Ovary (tissue), 7 donors: ENCODE measurements at regions not wholly inside any gene's neighbourhood (a gene's known extent, or its start where the extent isn't known, plus 50 kb on each side); places are given as distances from the start of the nearest gene placed in this dataset.

Experiments used
- DNase-seq, 5 donors: peaks; one replicate each; pipeline ENCODE4 v3.0.0-alpha.2; 2019 to 2020
- H3K27ac ChIP-seq, 2 donors: fragments of 200-600 bp; one replicate each; pipeline versions ENCODE4 v1.5.1 to v1.8.0; 2019 to 2022
- H3K27me3 ChIP-seq: fragments of 200-600 bp; one replicate; pipeline ENCODE4 v1.8.0; 2022
- H3K36me3 ChIP-seq: fragments of 200-600 bp; sonication (generic); one replicate; pipeline ENCODE4 v1.5.1; 2019
- H3K4me1 ChIP-seq: one replicate; pipeline ENCODE4 v1.8.1; 2013; ENCODE audit warnings: mild to moderate bottlenecking, moderate library complexity; ENCODE audit not compliant: insufficient read depth
- H3K4me3 ChIP-seq: fragments of 200-600 bp; sonication (generic); one replicate; pipeline ENCODE4 v1.5.1; 2017
- H3K9me3 ChIP-seq, 2 donors: fragments of 200-600 bp in 1 of 2; sonication (generic) in 1 of 2; one replicate each; pipeline versions ENCODE4 v1.5.1 to v1.8.1; 2013 to 2019; ENCODE audit warnings: mild to moderate bottlenecking in 1 of 2, moderate library complexity in 1 of 2
- EP300 ChIP-seq: sonication (generic); formaldehyde crosslinking; IDR thresholded peaks from one replicate; pipeline ENCODE4 v1.6.1; 2017; ENCODE audit warnings: antibody characterized with exemption
- POLR2A ChIP-seq: fragments of 450-650 bp; IDR thresholded peaks from one replicate; pipeline ENCODE4 v1.6.1; 2017; ENCODE audit warnings: antibody characterized with exemption, mild to moderate bottlenecking, moderate library complexity
- WGBS, 3 donors: extraction: QIAGEN DNeasy Blood & Tissue Kit in 1 of 3; methylation state at CpG; one replicate each; pipeline versions ENCODE4 v1.1.5 to v1.1.7; 2013 to 2017; 5-methylcytosine and 5-hydroxymethylcytosine counted together
- intact Hi-C, 4 donors: fragments of 100-400 bp; cut with DNase I; formaldehyde crosslinking; loops; one replicate each; pipeline versions ENCODE4 v1.11.0 to v1.15.1; 2022 to 2023
- TF ChIP-seq, protein P1 (sequence below), 3 donors: fragments of 450-650 bp in 2 of 3; fragments of 200-600 bp in 1 of 3; IDR thresholded peaks; one replicate each; pipeline versions ENCODE4 v1.5.1 to v1.8.0; 2016 to 2022; ENCODE audit warnings: antibody characterized with exemption in 3 of 3, mild to moderate bottlenecking in 1 of 3
- donor health status: DM: no; HTN: no; CAD: no; lungs with moderate emphysema.
- donor health status: DM: no; HTN: no; CAD: no.
- donor health status: Bipolar disorder and iron deficiency.
- donor health status: DM: no; HTN: no; CAD: no.
- donor health status: DM: yes; HTN: yes; CAD: no.

DNA sequence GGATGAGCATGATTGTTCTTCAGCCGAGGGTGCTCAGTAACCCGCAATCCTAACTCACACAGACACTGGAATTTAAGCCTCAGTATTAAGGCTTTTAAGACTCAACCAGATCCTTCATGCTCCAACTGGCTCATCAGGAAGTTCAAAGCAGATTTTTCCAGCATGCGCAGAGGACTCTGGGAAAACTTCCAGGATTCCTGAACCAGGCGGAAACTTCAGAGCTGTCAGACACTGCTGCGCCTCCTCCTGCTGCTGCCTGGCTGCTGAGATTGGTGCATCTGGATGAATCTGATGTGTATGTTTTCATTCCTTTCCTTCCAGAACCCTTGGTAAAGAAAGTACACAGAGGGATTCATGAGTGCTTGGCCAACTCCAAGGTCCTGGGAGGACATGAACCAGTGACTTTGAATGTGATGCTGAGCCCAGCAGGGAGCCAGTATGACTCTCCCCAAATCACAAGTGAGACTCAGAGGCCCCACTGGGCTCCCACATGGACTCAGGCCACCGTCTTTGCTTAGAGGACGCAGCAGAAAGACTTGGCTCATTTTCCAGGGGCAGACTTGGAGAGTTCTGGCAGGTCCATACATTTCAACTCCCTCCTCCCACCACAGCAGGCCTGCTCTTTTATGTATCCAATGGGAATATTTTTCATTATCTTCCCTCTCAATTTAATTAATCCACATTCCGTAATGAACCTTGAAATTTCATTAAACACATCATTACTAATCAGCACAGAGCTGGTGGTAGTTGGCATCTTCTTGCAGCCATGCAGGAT, 143.5 kb upstream of the HDAC4 start:
- WGBS, 3 donors = 23 to 29% (median 27%) methylated on average over 8 of the region's 8 CpGs
- no peak for DNase-seq
- H3K4me1 ChIP-seq = no peaks in the 10 kb centered on the region
- H3K36me3 ChIP-seq = no peaks in the 10 kb centered on the region
- H3K27me3 ChIP-seq = no peaks in the 10 kb centered on the region
- H3K4me3 ChIP-seq = no peak overlapping the region
- no peak overlapping the region for H3K27ac ChIP-seq
- TF ChIP-seq, protein P1, sequence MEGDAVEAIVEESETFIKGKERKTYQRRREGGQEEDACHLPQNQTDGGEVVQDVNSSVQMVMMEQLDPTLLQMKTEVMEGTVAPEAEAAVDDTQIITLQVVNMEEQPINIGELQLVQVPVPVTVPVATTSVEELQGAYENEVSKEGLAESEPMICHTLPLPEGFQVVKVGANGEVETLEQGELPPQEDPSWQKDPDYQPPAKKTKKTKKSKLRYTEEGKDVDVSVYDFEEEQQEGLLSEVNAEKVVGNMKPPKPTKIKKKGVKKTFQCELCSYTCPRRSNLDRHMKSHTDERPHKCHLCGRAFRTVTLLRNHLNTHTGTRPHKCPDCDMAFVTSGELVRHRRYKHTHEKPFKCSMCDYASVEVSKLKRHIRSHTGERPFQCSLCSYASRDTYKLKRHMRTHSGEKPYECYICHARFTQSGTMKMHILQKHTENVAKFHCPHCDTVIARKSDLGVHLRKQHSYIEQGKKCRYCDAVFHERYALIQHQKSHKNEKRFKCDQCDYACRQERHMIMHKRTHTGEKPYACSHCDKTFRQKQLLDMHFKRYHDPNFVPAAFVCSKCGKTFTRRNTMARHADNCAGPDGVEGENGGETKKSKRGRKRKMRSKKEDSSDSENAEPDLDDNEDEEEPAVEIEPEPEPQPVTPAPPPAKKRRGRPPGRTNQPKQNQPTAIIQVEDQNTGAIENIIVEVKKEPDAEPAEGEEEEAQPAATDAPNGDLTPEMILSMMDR (IDR thresholded peaks at IDR 0.05) = no peak
- TF ChIP-seq EP300 (no peak), POLR2A (no peak)
- no peaks in the 10 kb centered on the region for H3K9me3 ChIP-seq
- intact Hi-C loops = no loop called here

DNA sequence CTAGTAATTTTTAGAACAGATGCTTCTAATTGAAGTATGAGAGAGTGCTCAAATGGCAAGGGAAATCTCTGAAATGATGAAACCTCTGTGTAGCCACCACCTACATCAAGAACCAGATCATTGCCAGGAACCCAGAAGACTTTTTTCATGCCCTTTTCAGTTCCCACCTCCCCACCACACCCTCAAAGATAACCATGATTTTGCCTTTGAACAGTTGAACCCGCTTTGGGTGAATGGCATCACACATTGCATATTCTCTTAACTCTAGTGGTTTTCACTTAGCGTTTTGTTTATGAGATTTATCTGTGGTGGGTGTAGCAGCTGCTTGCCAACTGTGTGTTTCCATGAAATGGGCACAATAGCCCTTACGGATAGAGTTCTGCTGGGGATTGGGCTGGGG, 142.9 kb upstream of the HDAC4 start:
- DNase-seq = no peak
- intact Hi-C loops = no loop called here
- WGBS, 3 donors = 78 to 87% (median 79%) methylated on average over 3 of the region's 3 CpGs
- Histone ChIP-seq H3K27me3 (no peaks in the 10 kb centered on the region), H3K4me3 (no peak overlapping the region), H3K36me3 (no peaks in the 10 kb centered on the region), H3K4me1 (no peaks in the 10 kb centered on the region), H3K9me3 (no peaks in the 10 kb centered on the region), H3K27ac (no peak overlapping the region)
- TF ChIP-seq EP300 = no peak
- TF ChIP-seq POLR2A = no peak
- TF ChIP-seq, protein P1 (IDR thresholded peaks at IDR 0.05) = no peak

DNA sequence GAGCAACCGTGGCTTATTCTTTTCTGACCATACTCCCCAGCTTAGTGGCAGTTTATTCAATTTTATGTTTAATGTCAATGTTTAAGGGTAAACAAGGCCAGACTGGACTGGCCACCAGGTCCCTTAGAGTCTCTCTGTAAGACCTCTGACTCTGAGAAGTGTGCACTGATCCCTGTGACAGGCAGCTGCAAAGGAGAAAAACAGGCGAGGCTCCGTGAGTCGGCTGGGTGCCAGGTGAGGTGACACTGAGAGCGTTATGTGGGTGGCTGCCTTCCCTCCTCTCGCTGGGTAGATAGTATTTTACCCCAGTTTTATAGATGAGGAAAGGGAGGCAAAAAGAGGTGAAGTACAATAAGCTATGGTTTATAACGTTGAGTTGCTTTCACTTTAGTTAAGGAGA, 139.4 kb upstream of the HDAC4 start:
- no peaks in the 10 kb centered on the region for H3K27me3 ChIP-seq
- TF ChIP-seq POLR2A (no peak), EP300 (no peak)
- TF ChIP-seq, protein P1 (IDR thresholded peaks at IDR 0.05) = no peak
- no peak overlapping the region for H3K4me3 ChIP-seq
- no peaks in the 10 kb centered on the region for H3K4me1 ChIP-seq
- no peaks in the 10 kb centered on the region for H3K36me3 ChIP-seq
- no peak overlapping the region for H3K27ac ChIP-seq
- peak in 1 of 5 donors; percentile 7 for DNase-seq
- H3K9me3 ChIP-seq = no peaks in the 10 kb centered on the region
- 74 to 76% (median 76%) methylated on average over 7 of the region's 7 CpGs for WGBS, 3 donors
- intact Hi-C loops = no loop called here

DNA sequence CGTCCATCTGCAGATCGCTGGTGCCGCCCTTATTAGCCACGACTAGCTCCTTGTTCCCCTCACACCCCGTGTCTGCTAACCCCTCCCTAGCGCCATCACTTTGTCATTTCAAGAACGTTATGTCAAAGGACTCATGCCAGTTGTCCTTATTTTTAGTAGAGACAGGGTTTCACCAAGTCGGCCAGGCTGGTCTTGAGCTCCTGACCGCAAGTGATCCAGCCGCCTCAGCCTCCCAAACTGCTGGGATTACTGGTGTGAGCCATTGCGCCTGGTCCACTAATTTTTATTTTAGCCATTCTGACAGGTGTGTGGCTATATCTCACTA, 138.9 kb upstream of the HDAC4 start:
- DNase-seq = peak in 1 of 5 donors; percentile 6
- intact Hi-C loops = no loop called here
- Histone ChIP-seq H3K27ac (no peak overlapping the region), H3K4me1 (no peaks in the 10 kb centered on the region), H3K36me3 (no peaks in the 10 kb centered on the region), H3K4me3 (no peak overlapping the region), H3K9me3 (peaks cover 0 to under 1% of the 10 kb centered on the region in 2 donors), H3K27me3 (no peaks in the 10 kb centered on the region)
- no peak for TF ChIP-seq EP300
- no peak for TF ChIP-seq POLR2A
- TF ChIP-seq, protein P1 (IDR thresholded peaks at IDR 0.05) = no peak
- 81 to 83% (median 83%) methylated on average over 11 of the region's 11 CpGs for WGBS, 3 donors
